Activated gamma-delta T cell treated with anti-CD3 and anti-CD28 coated beads, Interleukin-2, amount 50 U/mL, for 16 hours (primary cell): ENCODE measurements at regions not wholly inside any gene's neighbourhood (a gene's known extent, or its start where the extent isn't known, plus 50 kb on each side); places are given as distances from the start of the nearest gene placed in this dataset.
"Not testable (repeated sequence)": the region's sequence is repeated elsewhere in the genome, so short reads cannot be mapped to it uniquely, and the experiment has no call there.

Experiments
- DNase-seq: peaks from one replicate; pipeline ENCODE4 v3.0.0-alpha.2; 2020; ENCODE audit warnings: low read depth

GRCh38 chr2:236415684-236416444 is 151.7 kb upstream of the ASB18 start:
- DNase-seq: no peak

DNA sequence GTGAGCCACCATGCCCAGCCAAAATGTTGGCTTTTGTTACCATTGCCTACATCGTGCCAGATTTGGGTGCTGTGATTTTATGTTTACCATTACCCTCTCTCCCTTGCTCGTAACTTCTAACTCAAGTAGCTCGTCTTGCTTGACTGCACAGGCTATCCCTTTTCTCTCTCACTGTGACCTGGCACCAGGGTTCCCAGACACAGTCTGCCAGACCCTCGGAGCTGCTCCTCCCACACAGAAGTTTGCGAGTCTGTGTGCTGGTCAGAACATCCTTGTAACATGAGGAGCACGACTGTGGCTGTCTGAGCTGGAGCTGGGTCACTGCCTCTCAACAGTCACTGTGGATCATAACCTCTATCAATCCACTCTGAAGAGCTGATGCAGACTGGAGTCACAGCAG is 152.5 kb upstream of the ACKR3 start:
- DNase-seq: no peak

- DNase-seq: no peak
These were observed 139.0 kb upstream of the ACKR3 start for GRCh38 chr2:236430584-236430983.

DNA sequence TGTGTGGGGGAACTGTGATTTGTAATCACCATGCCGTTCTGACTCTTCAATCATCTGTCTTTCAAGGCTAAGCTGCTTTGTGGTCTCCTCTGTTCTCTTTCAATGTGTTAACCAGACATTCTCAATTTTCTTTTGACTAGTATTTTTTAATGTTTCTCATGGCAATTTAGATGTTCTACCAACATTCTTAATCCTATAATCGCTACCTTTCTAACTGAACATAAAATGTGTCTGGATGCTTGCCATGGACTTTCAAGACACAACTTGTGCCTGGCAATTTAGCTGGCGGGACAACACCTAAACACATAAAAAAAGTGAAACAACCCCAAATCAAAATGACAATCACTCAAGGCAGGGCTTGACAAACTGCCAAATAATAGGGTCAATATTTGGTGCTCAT is 135.0 kb upstream of the ACKR3 start:
- DNase-seq: no peak

- no peak for DNase-seq
These were observed 129.3 kb upstream of the ACKR3 start for GRCh38 chr2:236440110-236440881.

DNA sequence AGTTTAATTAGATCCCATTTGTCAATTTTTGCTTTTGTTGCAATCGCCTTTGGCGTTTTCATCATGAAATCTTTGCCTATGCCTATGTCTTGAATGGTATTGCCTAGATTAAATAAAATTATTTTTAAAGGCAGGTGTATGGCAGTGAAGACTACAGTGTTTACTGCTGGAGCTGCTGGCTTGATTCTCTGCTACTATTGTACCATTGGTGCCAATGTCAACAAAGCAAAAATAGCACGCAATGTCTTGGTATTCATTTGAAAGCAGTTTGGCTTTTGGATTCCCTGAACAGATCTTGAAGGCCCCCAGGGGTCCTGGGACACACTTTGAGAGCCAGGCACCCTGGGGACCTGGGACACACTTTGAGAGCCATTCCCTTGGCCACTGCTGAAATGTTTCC is 125.4 kb upstream of the ACKR3 start:
- DNase-seq: no peak

GRCh38 chr2:236445678-236446077 is 123.9 kb upstream of the ACKR3 start:
- DNase-seq: no peak

- DNase-seq: no peak
These were observed 123.1 kb upstream of the ACKR3 start for GRCh38 chr2:236446521-236446920.

- DNase-seq: no peak
These were observed 120.4 kb upstream of the ACKR3 start for GRCh38 chr2:236449167-236449761.

GRCh38 chr2:236452238-236452637 is 117.4 kb upstream of the ACKR3 start:
- no peak for DNase-seq

DNA sequence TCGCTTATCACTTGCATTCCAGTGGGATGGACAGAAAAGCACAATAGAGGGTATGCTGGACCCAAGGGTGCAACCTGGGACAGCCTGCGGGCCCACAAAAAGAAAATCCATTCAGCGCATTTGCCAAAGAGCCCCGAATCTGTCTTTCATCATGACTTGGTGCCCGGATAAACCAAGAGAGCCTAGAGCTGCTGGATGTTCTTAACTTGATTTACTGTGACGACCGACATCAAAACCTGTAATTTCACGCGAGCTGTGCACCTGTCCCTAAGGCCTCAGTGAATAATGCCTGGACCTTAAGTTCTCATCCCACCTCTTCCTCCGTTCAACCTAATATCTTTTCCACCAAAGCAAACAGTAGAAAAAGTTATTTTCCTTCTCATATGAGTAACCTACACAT is 115.5 kb upstream of the ACKR3 start:
- DNase-seq: no peak

DNA sequence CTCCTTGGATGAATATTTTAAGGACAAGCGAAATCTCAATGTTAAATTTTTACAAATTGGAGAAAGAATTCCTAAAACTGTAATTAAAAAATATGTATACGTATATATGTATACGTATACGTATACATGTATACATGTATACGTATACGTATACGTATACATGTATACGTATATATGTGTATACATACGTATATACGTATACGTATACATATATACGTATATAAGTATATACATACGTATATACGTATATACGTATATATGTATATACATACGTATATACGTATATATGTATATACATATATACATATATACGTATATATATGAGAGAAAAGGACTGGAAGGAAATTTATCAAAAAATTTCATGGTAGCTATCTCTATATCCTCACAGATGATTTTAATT is 110.2 kb upstream of the ACKR3 start:
- DNase-seq: no peak

- DNase-seq: no peak
These were observed 105.5 kb upstream of the ACKR3 start for GRCh38 chr2:236464140-236464539.

- no peak for DNase-seq
These were observed 96.7 kb upstream of the ACKR3 start for GRCh38 chr2:236472720-236473495.

GRCh38 chr2:236473691-236474090 is 95.9 kb upstream of the ACKR3 start:
- DNase-seq: no peak

GRCh38 chr2:236479814-236480213 is 89.8 kb upstream of the ACKR3 start:
- DNase-seq: no peak

DNA sequence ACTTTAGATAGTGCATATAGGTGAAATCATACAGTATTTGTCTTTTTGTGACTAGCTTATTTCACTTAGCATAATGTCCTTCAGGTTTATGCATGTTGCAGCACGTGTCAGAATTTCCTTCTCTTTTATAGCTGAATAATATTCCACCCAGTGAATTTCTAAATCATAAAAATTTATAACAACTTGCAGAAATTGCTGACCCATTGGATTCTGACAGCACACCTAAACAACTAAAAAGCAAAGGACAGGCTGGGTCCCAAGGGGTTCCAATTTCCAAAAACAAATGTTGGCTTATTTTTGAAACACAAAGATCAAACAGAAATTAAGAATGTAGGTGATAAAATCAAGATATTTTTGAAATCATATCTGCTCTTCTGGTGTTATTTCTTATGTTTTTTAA is 86.5 kb upstream of the ACKR3 start:
- DNase-seq: no peak

- no peak for DNase-seq
These were observed 84.1 kb upstream of the ACKR3 start for GRCh38 chr2:236485519-236485918.

DNA sequence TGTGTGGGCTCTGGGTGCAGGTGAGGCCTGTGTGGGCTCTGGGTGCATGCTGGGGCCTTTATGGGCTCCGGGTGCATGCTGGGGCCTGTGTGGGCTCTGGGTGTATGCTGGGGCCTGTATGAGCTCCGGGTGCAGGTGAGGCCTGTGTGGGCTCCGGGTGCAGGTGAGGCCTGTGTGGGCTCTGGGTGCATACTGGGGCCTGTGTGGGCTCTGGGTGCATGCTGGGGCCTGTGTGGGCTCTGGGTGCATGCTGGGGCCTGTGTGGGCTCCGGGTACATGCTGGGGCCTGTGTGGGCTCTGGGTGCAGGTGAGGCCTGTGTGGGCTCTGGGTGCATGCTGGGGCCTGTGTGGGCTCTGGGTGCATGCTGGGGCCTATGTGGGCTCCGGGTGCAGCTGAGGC is 80.5 kb upstream of the ACKR3 start:
- not testable (repeated sequence) for DNase-seq

GRCh38 chr2:236489895-236490404 is 79.7 kb upstream of the ACKR3 start:
- DNase-seq: no peak

DNA sequence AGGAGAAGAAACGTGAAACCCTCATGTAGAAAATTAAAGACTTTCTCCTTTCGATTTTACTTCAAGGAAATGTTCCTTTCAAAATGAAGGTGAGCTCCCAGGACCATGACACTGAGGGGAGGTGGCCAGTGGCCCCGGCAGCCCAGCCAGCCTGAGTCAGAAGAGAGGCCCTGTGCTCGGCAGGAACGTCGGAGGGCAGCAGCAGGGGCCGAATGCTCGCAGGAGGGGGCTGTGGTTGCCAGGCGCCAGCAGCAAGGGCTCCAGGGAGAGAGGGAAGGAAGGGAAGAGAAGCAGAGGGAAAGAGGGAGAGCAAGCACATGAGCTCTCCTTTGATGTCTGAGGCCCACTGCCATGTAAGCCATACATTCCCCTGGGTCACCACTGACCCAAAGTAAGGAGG is 73.3 kb upstream of the ACKR3 start:
- no peak for DNase-seq

DNA sequence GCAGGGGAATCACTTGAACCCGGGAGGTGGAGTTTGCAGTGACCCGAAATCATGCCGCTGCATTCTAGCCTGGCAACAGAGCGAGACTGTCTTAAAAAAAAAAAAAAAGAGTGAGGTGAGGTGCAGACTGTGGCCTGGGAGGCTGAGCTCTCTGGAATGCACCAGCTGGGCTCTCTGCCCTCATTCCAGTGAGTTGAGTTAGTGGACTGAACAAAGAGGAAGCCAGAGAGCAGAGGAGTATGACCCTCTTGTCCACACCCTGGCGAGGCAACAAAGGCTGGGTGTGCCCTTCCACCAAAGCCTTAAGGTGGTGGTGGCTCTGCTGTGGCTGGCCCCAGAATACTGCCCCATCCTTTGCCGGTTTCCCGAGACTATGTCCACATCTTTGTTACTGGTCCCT is 71.3 kb upstream of the ACKR3 start:
- no peak for DNase-seq
